Hepatocyte (in vitro differentiated cells): ENCODE measurements at regions not wholly inside any gene's neighbourhood (a gene's known extent, or its start where the extent isn't known, plus 50 kb on each side); places are given as distances from the start of the nearest gene placed in this dataset.

Experiments used
- DNase-seq: peaks from one replicate; pipeline ENCODE4 v3.0.0-alpha.2; 2016; ENCODE audit warnings: low spot score
- H2AFZ ChIP-seq: fragments of 200-600 bp; sonication (generic); 2 replicates; pipeline ENCODE4 v1.6.0; 2016; ENCODE audit warnings: antibody characterized with exemption, mild to moderate bottlenecking
- H3K27ac ChIP-seq: fragments of 200-600 bp; sonication (generic); 2 replicates; pipeline ENCODE4 v1.5.1; 2016; ENCODE audit warnings: mild to moderate bottlenecking
- H3K27me3 ChIP-seq: fragments of 200-600 bp; sonication (generic); 2 replicates; pipeline ENCODE4 v1.6.1; 2016
- H3K36me3 ChIP-seq: fragments of 200-600 bp; sonication (generic); replicated peaks from 2 replicates; pipeline ENCODE4 v1.5.1; 2016; ENCODE audit warnings: low read depth; ENCODE audit not compliant: insufficient read depth
- H3K4me1 ChIP-seq: fragments of 200-600 bp; sonication (generic); 2 replicates; pipeline ENCODE4 v1.5.1; 2016; ENCODE audit warnings: mild to moderate bottlenecking, moderate library complexity; ENCODE audit not compliant: insufficient read depth
- H3K4me2 ChIP-seq: fragments of 200-600 bp; sonication (generic); 2 replicates; pipeline ENCODE4 v1.6.0; 2016
- H3K4me3 ChIP-seq: fragments of 200-600 bp; sonication (generic); 2 replicates; pipeline ENCODE4 v1.5.1; 2016; ENCODE audit warnings: mild to moderate bottlenecking
- H3K79me2 ChIP-seq: fragments of 200-600 bp; sonication (generic); 2 replicates; pipeline ENCODE4 v1.6.0; 2017; ENCODE audit warnings: mild to moderate bottlenecking
- H3K9me2 ChIP-seq: fragments of 200-600 bp; sonication (generic); replicated peaks from 2 replicates; pipeline ENCODE4 v1.6.0; 2017; ENCODE audit warnings: mild to moderate bottlenecking; ENCODE audit not compliant: insufficient read depth
- H3K9me3 ChIP-seq: fragments of 200-600 bp; sonication (generic); 2 replicates; pipeline ENCODE4 v1.5.1; 2016; ENCODE audit warnings: low read depth, mild to moderate bottlenecking
- H4K20me1 ChIP-seq: fragments of 200-600 bp; sonication (generic); 2 replicates; pipeline ENCODE4 v1.6.0; 2016; ENCODE audit warnings: mild to moderate bottlenecking; ENCODE audit not compliant: insufficient read depth, poor library complexity, severe bottlenecking
- EZH2 ChIP-seq: fragments of 200-600 bp; sonication (generic); IDR thresholded peaks from 2 replicates; pipeline ENCODE4 v1.6.1; 2016; ENCODE audit warnings: antibody characterized with exemption, mild to moderate bottlenecking, borderline replicate concordance
- EZH2phosphoT487 ChIP-seq: fragments of 200-600 bp; sonication (generic); IDR thresholded peaks from one replicate; pipeline ENCODE4 v1.6.1; 2018; ENCODE audit warnings: antibody characterized with exemption, mild to moderate bottlenecking, low read depth, moderate library complexity; ENCODE audit not compliant: unreplicated experiment, severe bottlenecking
- WGBS: methylation state at CpG from one replicate; pipeline ENCODE4 v1.1.6; 2016; ENCODE audit warnings: low lambda C conversion rate; ENCODE audit errors: missing lambda C conversion rate; 5-methylcytosine and 5-hydroxymethylcytosine counted together
- TF ChIP-seq, protein P1 (sequence below): fragments of 200-600 bp; sonication (generic); IDR thresholded peaks from 2 replicates; pipeline ENCODE4 v1.5.1; 2016; ENCODE audit warnings: antibody characterized with exemption, mild to moderate bottlenecking; ENCODE audit not compliant: poor library complexity

GRCh38 chr2:41618754-41619153 is 429.1 kb upstream of the PKDCC start:
- Histone ChIP-seq H3K4me2 (no peak overlapping the region), H3K27me3 (no peaks in the 10 kb centered on the region), H3K79me2 (no peaks in the 10 kb centered on the region), H3K4me1 (no peaks in the 10 kb centered on the region), H4K20me1 (no peaks in the 10 kb centered on the region), H3K36me3 (no peaks in the 10 kb centered on the region), H2AFZ (no peak overlapping the region), H3K9me3 (no peaks in the 10 kb centered on the region), H3K9me2 (no peaks in the 10 kb centered on the region), H3K4me3 (no peak overlapping the region), H3K27ac (no peak overlapping the region)
- no peak for DNase-seq
- TF ChIP-seq, protein P1, sequence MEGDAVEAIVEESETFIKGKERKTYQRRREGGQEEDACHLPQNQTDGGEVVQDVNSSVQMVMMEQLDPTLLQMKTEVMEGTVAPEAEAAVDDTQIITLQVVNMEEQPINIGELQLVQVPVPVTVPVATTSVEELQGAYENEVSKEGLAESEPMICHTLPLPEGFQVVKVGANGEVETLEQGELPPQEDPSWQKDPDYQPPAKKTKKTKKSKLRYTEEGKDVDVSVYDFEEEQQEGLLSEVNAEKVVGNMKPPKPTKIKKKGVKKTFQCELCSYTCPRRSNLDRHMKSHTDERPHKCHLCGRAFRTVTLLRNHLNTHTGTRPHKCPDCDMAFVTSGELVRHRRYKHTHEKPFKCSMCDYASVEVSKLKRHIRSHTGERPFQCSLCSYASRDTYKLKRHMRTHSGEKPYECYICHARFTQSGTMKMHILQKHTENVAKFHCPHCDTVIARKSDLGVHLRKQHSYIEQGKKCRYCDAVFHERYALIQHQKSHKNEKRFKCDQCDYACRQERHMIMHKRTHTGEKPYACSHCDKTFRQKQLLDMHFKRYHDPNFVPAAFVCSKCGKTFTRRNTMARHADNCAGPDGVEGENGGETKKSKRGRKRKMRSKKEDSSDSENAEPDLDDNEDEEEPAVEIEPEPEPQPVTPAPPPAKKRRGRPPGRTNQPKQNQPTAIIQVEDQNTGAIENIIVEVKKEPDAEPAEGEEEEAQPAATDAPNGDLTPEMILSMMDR: no peak
- TF ChIP-seq EZH2 (no peak), EZH2phosphoT487 (no peak)
- WGBS: 81% methylated on average over 3 of the region's 3 CpGs

DNA sequence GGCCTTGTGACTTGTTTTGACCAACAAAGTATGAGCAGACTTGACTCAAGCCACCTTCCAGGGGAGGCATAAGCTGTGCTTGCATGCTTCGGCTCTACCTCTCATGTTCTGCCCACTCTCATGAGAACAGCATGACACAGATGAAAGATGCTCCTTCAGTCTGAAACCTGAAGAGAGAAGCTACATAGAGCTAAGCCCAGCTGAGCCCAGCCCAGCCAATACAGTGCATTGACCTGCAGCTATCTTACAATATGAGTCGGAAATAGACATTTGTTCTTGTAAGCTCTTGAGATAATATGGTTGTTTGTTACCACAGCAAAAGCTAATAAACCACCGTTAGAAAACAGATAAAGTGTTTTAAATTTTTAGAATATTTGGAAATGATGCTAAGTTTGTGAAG is 426.7 kb upstream of the PKDCC start:
- no peaks in the 10 kb centered on the region for H3K9me2 ChIP-seq

DNA sequence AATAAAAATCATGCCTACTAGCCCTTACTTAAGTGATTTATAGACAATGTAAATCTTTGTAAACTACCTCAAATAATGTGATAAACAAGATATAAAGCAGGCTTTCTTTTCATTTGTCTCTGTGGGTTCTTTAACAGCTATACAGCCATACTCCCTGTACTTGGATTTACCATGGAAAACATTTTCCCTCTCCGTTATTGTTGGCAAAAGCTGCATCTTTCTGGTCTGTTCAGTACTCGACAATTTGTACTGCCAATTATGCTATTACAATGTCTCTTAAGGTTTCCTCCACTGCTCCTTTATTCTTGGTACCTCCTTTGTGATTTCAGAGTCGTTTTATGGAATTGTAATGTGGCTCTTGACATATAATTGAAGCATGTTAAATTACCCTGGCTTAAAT is 426.3 kb upstream of the PKDCC start:
- no peak for DNase-seq
- WGBS: 59% methylated on average over 3 of the region's 3 CpGs
- TF ChIP-seq EZH2 (no peak), EZH2phosphoT487 (no peak)
- TF ChIP-seq, protein P1: no peak

More for the DNA sequence above, 426.7 kb upstream of the PKDCC start:
- DNase-seq: no peak
- Histone ChIP-seq H3K4me3 (no peak overlapping the region), H3K4me2 (no peak overlapping the region), H3K9me3 (no peaks in the 10 kb centered on the region), H4K20me1 (no peaks in the 10 kb centered on the region), H2AFZ (no peak overlapping the region), H3K79me2 (no peaks in the 10 kb centered on the region), H3K27me3 (no peaks in the 10 kb centered on the region), H3K27ac (no peak overlapping the region), H3K4me1 (no peaks in the 10 kb centered on the region), H3K36me3 (no peaks in the 10 kb centered on the region)
- TF ChIP-seq EZH2phosphoT487 (no peak), EZH2 (no peak)
- TF ChIP-seq, protein P1: no peak
- 80% methylated on average over 3 of the region's 3 CpGs for WGBS

DNA sequence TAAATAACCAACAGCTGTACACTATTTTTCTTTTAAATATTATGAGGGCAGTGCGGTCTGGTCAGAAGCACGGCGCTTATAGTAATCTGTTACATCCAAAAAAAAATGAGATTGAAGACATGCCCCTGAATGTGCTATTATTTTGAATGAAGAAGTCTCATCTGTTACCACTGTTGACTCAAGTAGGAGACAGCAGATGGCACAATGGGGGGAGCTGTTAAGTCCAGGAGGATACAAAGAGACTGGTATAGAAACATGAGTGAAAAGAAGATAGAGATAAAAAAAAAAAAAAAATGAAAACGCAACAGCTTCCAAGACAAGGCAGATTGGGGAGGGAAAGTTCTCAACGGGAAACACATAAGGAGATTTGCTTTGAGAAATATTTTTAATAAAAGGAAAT is 425.5 kb upstream of the PKDCC start:
- Histone ChIP-seq H3K4me3 (no peak overlapping the region), H4K20me1 (no peaks in the 10 kb centered on the region), H3K9me2 (no peaks in the 10 kb centered on the region), H3K4me1 (no peaks in the 10 kb centered on the region), H3K79me2 (no peaks in the 10 kb centered on the region), H3K36me3 (no peaks in the 10 kb centered on the region), H3K9me3 (no peaks in the 10 kb centered on the region), H3K27me3 (no peaks in the 10 kb centered on the region), H2AFZ (no peak overlapping the region), H3K27ac (no peak overlapping the region), H3K4me2 (no peak overlapping the region)
- no peak for DNase-seq
- TF ChIP-seq EZH2: no peak
- WGBS: 90% methylated on average over 5 of the region's 5 CpGs

More for the DNA sequence above, 426.3 kb upstream of the PKDCC start:
- Histone ChIP-seq H3K4me1 (no peaks in the 10 kb centered on the region), H3K27me3 (no peaks in the 10 kb centered on the region), H2AFZ (no peak overlapping the region), H3K27ac (no peak overlapping the region), H3K4me2 (no peak overlapping the region), H4K20me1 (no peaks in the 10 kb centered on the region), H3K36me3 (no peaks in the 10 kb centered on the region), H3K9me3 (no peaks in the 10 kb centered on the region), H3K9me2 (no peaks in the 10 kb centered on the region), H3K4me3 (no peak overlapping the region), H3K79me2 (no peaks in the 10 kb centered on the region)
